T-cell (primary cell): ENCODE measurements at regions not wholly inside any gene's neighbourhood (a gene's known extent, or its start where the extent isn't known, plus 50 kb on each side); places are given as distances from the start of the nearest gene placed in this dataset.
A peak's percentile ranks its signal among the peaks of the same experiment; 100 is the strongest.

Experiments
- ATAC-seq, 4 experiments: fragments of 200-7000 bp in 3 of 4; fragments of 150-1000 bp in 1 of 4; cut with Tn5 transposase; replicated peaks in 1 of 4; 1 replicate in 3 of 4; 2 replicates in 1 of 4; pipeline ENCODE4 v1.10.0; 2021; ENCODE audit warnings: moderate library complexity in 3 of 4, mild to moderate bottlenecking in 2 of 4, moderate number of reproducible peaks in 1 of 4
- CTCF ChIA-PET, 2 donors: fragments of 300-600 bp; sonication (Branson Sonifier 250); formaldehyde crosslinking; loops; one replicate each; lab custom pipeline; 2022; ENCODE audit warnings: antibody characterized with exemption in 2 of 2; lab: Charles Lee
- POLR2A ChIA-PET, 2 donors: fragments of 300-600 bp; sonication (Branson Sonifier 250); formaldehyde crosslinking; loops; one replicate each; lab custom pipeline; 2022; ENCODE audit warnings: antibody characterized with exemption in 2 of 2; lab: Charles Lee
- DNase-seq, 35 experiments: peaks; one replicate each; pipeline versions ENCODE4 v3.0.0 to v3.0.0-alpha.2; 2013 to 2023
- H3K27ac ChIP-seq: one replicate; pipeline ENCODE4 v1.5.1; 2013; ENCODE audit warnings: low read length
- H3K27me3 ChIP-seq, 2 experiments: replicated peaks in 1 of 2; 1 replicate in 1 of 2; 2 replicates in 1 of 2; pipeline versions ENCODE4 v1.6.1 to v1.7.0; 2013; ENCODE audit warnings: low read length in 1 of 2, mixed read lengths in 1 of 2; ENCODE audit not compliant: control insufficient read depth in 2 of 2, insufficient read depth in 2 of 2; ENCODE audit errors: extremely low read depth in 1 of 2
- H3K36me3 ChIP-seq, 2 donors: 1 replicate in 1 of 2; 2 replicates in 1 of 2; pipeline versions ENCODE4 v1.6.1 to v1.7.0; 2013; ENCODE audit warnings: low read length in 1 of 2; ENCODE audit not compliant: control insufficient read depth in 2 of 2, insufficient read depth in 1 of 2; ENCODE audit errors: extremely low read depth in 1 of 2
- H3K4me1 ChIP-seq, 2 experiments: 1 replicate in 1 of 2; 2 replicates in 1 of 2; pipeline versions ENCODE4 v1.6.1 to v1.7.0; 2013; ENCODE audit warnings: low read length in 2 of 2, mixed read lengths in 1 of 2; ENCODE audit not compliant: insufficient read depth in 2 of 2, control insufficient read depth in 1 of 2; ENCODE audit errors: extremely low read depth in 1 of 2
- H3K4me3 ChIP-seq, 2 donors: 1 replicate in 1 of 2; 2 replicates in 1 of 2; pipeline versions ENCODE4 v1.5.1 to v1.7.0; 2013; ENCODE audit warnings: mild to moderate bottlenecking in 2 of 2, low read length in 1 of 2, moderate library complexity in 1 of 2; ENCODE audit not compliant: control insufficient read depth in 1 of 2; ENCODE audit errors: extremely low read depth in 1 of 2
- H3K9me3 ChIP-seq: 2 replicates; pipeline ENCODE4 v1.7.0; 2013
- H3K27ac Mint-ChIP-seq, 2 donors: one replicate each; pipeline ENCODE4 v1.8.0; 2020 to 2021; ENCODE audit warnings: mild to moderate bottlenecking in 2 of 2, mixed read lengths in 2 of 2
- H3K27me3 Mint-ChIP-seq, 2 donors: one replicate each; pipeline ENCODE4 v1.8.0; 2021 to 2022; ENCODE audit warnings: mixed read lengths in 2 of 2
- H3K36me3 Mint-ChIP-seq: one replicate; pipeline ENCODE4 v1.8.0; 2021; ENCODE audit warnings: mixed read lengths
- H3K4me1 Mint-ChIP-seq, 3 donors: one replicate each; pipeline ENCODE4 v1.8.0; 2020 to 2022; ENCODE audit warnings: mixed read lengths in 3 of 3, mild to moderate bottlenecking in 1 of 3
- H3K4me3 Mint-ChIP-seq, 3 donors: one replicate each; pipeline ENCODE4 v1.8.0; 2020 to 2022; ENCODE audit warnings: mild to moderate bottlenecking in 3 of 3, mixed read lengths in 3 of 3, moderate library complexity in 3 of 3
- H3K9me3 Mint-ChIP-seq, 3 donors: one replicate each; pipeline ENCODE4 v1.8.0; 2020 to 2022; ENCODE audit warnings: mixed read lengths in 3 of 3
- WGBS: methylation state at CpG from one replicate; pipeline ENCODE4 v1.1.5; 2013; ENCODE audit warnings: missing lambda C conversion rate; ENCODE audit not compliant: insufficient coverage; 5-methylcytosine and 5-hydroxymethylcytosine counted together

DNA sequence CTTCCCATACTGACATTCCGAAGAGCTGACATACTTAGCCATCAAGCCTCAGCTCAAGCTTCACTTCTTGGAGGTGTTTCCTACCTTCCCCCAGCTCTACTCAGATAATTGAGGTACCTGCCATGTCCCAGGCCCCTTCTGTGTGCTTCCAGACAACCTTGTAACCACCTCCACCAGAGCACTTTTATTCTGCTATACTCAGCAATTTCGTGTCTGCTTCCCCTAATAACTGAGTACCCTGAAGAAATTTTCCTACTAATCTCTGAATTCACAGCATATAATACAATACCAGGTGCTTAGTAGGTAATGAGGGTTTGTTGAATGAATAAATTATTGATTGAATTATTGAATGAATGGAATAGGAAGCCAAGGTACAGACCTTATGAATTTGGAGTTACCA lies 605.5 kb downstream of the MID1IP1 start:
- H3K9me3 ChIP-seq: no peaks in the 10 kb centered on the region
- Mint-ChIP-seq H3K4me1 (no peaks in the 10 kb centered on the region), H3K4me3 (no peak overlapping the region), H3K9me3 (no peaks in the 10 kb centered on the region), H3K27me3 (peaks cover 0 to 8% of the 10 kb centered on the region in 2 donors), H3K36me3 (no peaks in the 10 kb centered on the region), H3K27ac (peak overlapping the region in 1 of 2 donors; percentile 36)
- POLR2A ChIA-PET: no interaction called here
- 100% methylated on average over 1 of the region's 2 CpGs for whole genome bisulfite sequencing
- no peaks in the 10 kb centered on the region for H3K4me1 ChIP-seq
- DNase-seq (no peak), ATAC-seq (no peak)
- H3K36me3 ChIP-seq: no peaks in the 10 kb centered on the region
- H3K4me3 ChIP-seq: no peak overlapping the region
- CTCF ChIA-PET: no interaction called here
- H3K27me3 ChIP-seq: no peaks in the 10 kb centered on the region
- no peak overlapping the region for H3K27ac ChIP-seq

DNA sequence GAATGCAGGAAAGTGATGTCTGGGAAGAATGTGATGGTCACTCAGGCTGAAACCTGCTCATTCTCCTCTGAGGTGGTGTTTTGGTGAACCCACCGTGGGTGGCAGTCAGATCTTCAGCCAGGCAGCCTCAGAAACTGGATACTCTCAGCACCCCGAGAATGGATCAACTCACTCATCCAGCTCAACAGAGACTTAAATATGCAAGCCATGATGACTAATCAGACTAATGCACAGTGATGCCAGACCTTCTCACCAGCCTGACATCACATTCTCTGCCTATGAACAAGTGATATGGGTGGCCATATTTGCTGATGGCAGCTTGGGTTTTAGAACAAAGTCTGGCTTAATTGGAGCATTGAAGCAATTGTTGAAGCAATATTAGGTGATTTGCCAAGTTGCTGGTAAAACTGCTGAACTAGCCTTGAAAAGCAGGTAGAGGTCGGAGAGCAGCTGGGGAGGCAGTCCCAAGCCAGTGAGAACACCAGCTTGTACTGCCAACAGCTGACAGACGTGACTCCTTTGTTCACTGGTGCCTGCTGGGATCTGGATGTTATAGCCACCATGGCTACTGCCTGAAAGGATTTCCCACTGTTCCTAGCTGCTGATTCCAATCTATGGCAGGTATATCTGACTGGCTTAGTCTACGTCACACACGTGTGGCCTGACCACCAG lies 608.1 kb downstream of the MID1IP1 start:
- no peaks in the 10 kb centered on the region for H3K36me3 ChIP-seq
- H3K9me3 ChIP-seq: no peaks in the 10 kb centered on the region
- Mint-ChIP-seq H3K36me3 (no peaks in the 10 kb centered on the region), H3K4me3 (no peak overlapping the region), H3K4me1 (no peaks in the 10 kb centered on the region), H3K27ac (no peak overlapping the region), H3K9me3 (no peaks in the 10 kb centered on the region), H3K27me3 (peaks cover 0 to 6% of the 10 kb centered on the region in 2 donors)
- ChIA-PET CTCF (interaction anchor here in 1 of 2 donors (0.5 kb wide), 1 partner anchor 245 kb away, joined by 3 read pairs; no protein-coding TSS in a partner anchor), POLR2A (no interaction called here)
- ATAC-seq (no peak), DNase-seq (no peak)
- no peaks in the 10 kb centered on the region for H3K27me3 ChIP-seq
- no peak overlapping the region for H3K27ac ChIP-seq
- WGBS: 84% methylated on average over 3 of the region's 6 CpGs
- H3K4me1 ChIP-seq: no peaks in the 10 kb centered on the region
- no peak overlapping the region for H3K4me3 ChIP-seq

DNA sequence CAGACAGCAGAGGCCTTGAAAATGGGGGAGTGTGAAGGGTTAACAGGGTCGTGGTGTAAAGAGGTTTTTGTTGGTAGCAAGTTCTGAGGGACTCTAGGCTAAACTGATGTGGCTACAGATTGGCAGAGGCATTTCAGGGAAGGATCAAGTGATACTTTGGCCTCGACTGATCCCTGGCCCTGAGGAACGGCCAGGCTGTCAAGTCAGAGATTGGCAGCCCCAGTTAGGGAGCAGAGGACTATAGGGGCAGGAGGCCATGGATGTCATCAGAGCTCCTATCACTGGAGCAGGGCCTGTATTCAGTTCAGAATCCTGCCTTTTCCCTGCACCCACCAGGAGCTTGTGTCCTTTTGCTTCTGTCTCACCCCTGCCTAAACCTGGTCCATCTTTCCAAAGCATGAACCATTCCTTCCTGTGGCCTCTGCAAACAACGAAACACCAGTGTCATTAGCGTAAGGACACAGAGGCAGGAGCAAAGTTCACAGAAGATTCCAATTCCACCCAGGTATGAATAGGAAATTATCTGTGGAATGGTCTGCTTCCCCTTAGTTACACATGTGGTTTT lies 613.1 kb downstream of the MID1IP1 start:
- H3K4me1 Mint-ChIP-seq: peaks cover 9 to 13% (median 13%) of the 10 kb centered on the region in 3 donors
- WGBS: 88% methylated on average over 1 of the region's 5 CpGs
- Histone ChIP-seq H3K27me3 (no peaks in the 10 kb centered on the region), H3K27ac (no peak overlapping the region), H3K36me3 (no peaks in the 10 kb centered on the region), H3K9me3 (no peaks in the 10 kb centered on the region), H3K4me3 (no peak overlapping the region), H3K4me1 (peaks cover 0 to 6% of the 10 kb centered on the region in 2 experiments)
- CTCF ChIA-PET: no interaction called here
- H3K9me3 Mint-ChIP-seq: no peaks in the 10 kb centered on the region
- H3K4me3 Mint-ChIP-seq: no peak overlapping the region
- no peaks in the 10 kb centered on the region for H3K36me3 Mint-ChIP-seq
- H3K27ac Mint-ChIP-seq: no peak overlapping the region
- POLR2A ChIA-PET: no interaction called here
- ATAC-seq (no peak), DNase-seq (no peak)
- no peaks in the 10 kb centered on the region for H3K27me3 Mint-ChIP-seq

DNA sequence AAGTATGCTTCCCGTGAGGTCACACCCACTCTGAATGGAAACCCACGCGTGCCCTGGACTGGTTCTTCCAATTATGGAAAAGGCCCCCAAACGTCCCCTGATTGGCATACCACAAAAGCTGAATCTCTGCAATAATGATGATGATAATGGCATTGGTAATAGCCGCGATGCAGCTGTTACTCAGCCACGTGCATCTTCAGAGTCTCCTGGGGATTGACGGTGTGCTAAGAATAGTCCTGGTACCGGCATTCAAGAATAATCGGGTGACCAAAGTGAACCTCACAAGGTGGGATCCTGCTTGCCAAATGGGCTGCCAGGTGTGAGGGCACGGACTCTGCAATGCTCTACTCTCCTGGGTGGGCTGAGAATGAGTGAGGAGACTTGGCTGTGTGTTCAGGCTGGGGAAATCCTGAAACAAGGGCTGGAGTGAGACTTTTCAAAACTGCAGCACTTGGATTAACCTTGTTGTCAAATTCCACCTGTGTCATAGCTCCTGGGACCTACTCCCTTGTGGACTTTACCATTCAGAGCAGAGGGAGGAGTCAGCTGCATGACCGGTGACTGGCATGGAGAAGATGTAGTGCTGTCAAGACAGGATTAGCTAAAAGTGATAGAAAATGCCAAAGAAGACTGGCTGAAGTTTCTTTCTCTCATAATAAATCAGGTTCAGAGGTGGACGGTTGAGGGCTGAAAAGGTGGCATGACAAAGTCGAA lies 615.4 kb downstream of the MID1IP1 start:
- Mint-ChIP-seq H3K36me3 (no peaks in the 10 kb centered on the region), H3K4me1 (peaks cover 9 to 13% (median 13%) of the 10 kb centered on the region in 3 donors), H3K4me3 (no peak overlapping the region), H3K27me3 (no peaks in the 10 kb centered on the region), H3K9me3 (no peaks in the 10 kb centered on the region), H3K27ac (no peak overlapping the region)
- H3K27me3 ChIP-seq: no peaks in the 10 kb centered on the region
- no peak for ATAC-seq
- H3K36me3 ChIP-seq: no peaks in the 10 kb centered on the region
- H3K9me3 ChIP-seq: no peaks in the 10 kb centered on the region
- ChIA-PET POLR2A (no interaction called here), CTCF (no interaction called here)
- no peak for DNase-seq
- whole genome bisulfite sequencing: 80% methylated on average over 7 of the region's 14 CpGs
- no peak overlapping the region for H3K27ac ChIP-seq
- H3K4me3 ChIP-seq: no peak overlapping the region
- peaks cover 0 to 6% of the 10 kb centered on the region in 2 experiments for H3K4me1 ChIP-seq

DNA sequence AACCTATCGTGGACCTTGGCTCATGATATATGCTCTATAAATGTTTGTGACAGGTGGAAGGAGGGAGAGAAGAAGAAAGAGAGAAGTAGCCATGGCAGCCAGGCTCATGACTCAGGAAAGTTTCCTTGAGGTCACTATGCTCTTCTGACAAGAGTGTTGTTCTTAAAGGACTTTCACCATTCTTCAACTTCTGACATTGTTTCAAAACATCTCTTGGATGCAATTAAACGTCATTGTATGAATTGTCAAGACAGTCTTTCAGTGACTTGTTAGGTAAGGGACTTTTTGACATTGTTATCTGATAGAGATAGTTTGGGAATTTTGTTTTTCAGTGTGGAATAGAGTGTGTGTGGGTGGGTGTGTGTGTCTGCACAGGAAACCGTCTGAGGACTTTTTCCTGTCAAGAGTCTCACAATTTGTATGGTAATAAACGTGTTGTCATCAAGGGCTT lies 617.0 kb downstream of the MID1IP1 start:
- Histone ChIP-seq H3K27me3 (no peaks in the 10 kb centered on the region), H3K27ac (no peak overlapping the region), H3K4me1 (peaks cover 0 to 6% of the 10 kb centered on the region in 2 experiments), H3K4me3 (no peak overlapping the region), H3K9me3 (no peaks in the 10 kb centered on the region), H3K36me3 (no peaks in the 10 kb centered on the region)
- DNase-seq: peak in 1 of 35 experiments; percentile 2
- peaks cover 9 to 13% (median 13%) of the 10 kb centered on the region in 3 donors for H3K4me1 Mint-ChIP-seq
- WGBS: 30% methylated on average over 2 of the region's 4 CpGs
- peak in 1 of 4 experiments; percentile 56 for ATAC-seq
- peak overlapping the region in 1 of 3 donors; percentile 26 for H3K4me3 Mint-ChIP-seq
- H3K27me3 Mint-ChIP-seq: no peaks in the 10 kb centered on the region
- no peaks in the 10 kb centered on the region for H3K9me3 Mint-ChIP-seq
- ChIA-PET POLR2A (no interaction called here), CTCF (no interaction called here)
- peak overlapping the region; percentile 0 to 37 for H3K27ac Mint-ChIP-seq
- H3K36me3 Mint-ChIP-seq: no peaks in the 10 kb centered on the region

DNA sequence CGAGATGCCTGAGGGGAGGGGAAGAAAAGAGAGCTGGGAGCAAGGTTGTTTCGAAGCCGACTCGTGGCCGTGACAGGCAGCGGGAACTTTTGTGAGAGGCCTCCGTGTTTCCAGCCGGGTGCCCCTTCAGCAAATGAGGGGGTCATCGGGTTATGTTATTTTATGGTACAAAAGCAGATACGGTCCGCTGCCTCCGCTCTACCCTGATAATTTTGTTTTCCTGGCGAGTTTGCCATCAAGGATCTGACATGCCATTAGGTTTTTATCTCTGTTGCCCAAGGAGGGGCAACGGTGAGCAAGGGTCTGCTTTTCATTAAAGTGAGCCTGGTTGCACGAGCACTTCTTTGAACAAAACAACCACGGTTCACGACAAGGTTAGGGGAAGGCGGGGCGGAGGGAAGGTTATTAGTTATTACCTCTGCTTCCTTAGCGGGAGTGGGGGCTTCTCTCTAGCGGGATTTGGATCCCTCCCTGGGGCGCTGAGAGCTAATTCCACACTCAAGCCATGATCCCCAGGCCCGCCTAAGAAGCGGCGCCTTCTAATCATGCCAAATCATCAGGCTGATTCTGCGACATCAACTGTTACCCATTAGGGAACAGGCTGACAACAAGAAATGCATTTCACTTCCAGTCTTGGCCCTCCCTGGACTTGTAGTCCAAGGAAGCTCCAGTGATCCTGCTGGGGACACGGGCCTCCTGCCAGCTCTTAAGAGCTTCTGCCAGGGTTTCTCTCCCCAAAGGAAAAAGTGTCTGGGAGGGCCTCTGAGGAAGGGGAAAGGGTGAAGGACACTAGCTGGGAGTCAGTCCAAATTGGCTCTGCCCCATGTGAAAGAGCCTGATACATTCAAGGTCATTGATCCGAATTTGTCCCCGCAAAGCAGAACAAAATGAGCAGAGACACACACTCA lies 617.7 kb downstream of the MID1IP1 start:
- H3K27me3 ChIP-seq: no peaks in the 10 kb centered on the region
- peak overlapping the region in 1 of 2 donors; percentile 37 for H3K27ac Mint-ChIP-seq
- ChIA-PET POLR2A (no interaction called here), CTCF (no interaction called here)
- peak overlapping the region in 1 of 3 donors; percentile 26 for H3K4me3 Mint-ChIP-seq
- WGBS: 72% methylated on average over 3 of the region's 29 CpGs
- peaks cover 0 to 6% of the 10 kb centered on the region in 2 experiments for H3K4me1 ChIP-seq
- H3K9me3 Mint-ChIP-seq: no peaks in the 10 kb centered on the region
- no peaks in the 10 kb centered on the region for H3K27me3 Mint-ChIP-seq
- ATAC-seq (no peak), DNase-seq (no peak)
- no peak overlapping the region for H3K27ac ChIP-seq
- no peaks in the 10 kb centered on the region for H3K36me3 ChIP-seq
- peaks cover 9 to 13% (median 13%) of the 10 kb centered on the region in 3 donors for H3K4me1 Mint-ChIP-seq
- H3K4me3 ChIP-seq: no peak overlapping the region
- no peaks in the 10 kb centered on the region for H3K36me3 Mint-ChIP-seq
- H3K9me3 ChIP-seq: no peaks in the 10 kb centered on the region
